Dedifferentiated amniotic fluid mesenchymal stem cell (primary cell): ENCODE measurements at regions not wholly inside any gene's neighbourhood (a gene's known extent, or its start where the extent isn't known, plus 50 kb on each side); places are given as distances from the start of the nearest gene placed in this dataset.
"Not testable (repeated sequence)": the region's sequence is repeated elsewhere in the genome, so short reads cannot be mapped to it uniquely, and the experiment has no call there.

Experiments used
- DNase-seq: peaks from one replicate; pipeline ENCODE4 v3.0.0-alpha.2; 2016; ENCODE audit errors: extremely low spot score

GRCh38 chr9:106432631-106433030 is 430.3 kb upstream of the ZNF462 start:
- no peak for DNase-seq

GRCh38 chr9:106438928-106439327 is 424.0 kb upstream of the ZNF462 start:
- DNase-seq = no peak

GRCh38 chr9:106441283-106441682 is 421.7 kb upstream of the ZNF462 start:
- DNase-seq = no peak

DNA sequence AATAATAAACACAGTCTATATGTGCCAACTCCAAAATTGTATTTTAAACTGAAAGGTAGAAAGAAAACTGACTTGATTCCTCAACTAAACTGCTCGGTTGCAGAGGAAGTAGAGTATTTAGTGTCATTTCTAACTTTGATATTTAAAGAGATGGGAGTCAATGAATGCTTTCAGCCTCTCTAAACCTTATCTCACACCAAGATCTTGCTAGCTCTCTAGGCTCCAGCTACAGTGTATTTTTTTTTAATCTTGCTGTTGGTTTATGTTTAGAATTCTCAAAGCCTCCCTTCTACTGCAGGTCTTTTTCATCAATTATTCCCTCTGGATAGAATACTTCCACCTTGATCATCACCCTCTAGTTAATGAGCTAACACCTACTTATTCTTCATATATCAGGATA is 419.4 kb upstream of the ZNF462 start:
- no peak for DNase-seq

DNA sequence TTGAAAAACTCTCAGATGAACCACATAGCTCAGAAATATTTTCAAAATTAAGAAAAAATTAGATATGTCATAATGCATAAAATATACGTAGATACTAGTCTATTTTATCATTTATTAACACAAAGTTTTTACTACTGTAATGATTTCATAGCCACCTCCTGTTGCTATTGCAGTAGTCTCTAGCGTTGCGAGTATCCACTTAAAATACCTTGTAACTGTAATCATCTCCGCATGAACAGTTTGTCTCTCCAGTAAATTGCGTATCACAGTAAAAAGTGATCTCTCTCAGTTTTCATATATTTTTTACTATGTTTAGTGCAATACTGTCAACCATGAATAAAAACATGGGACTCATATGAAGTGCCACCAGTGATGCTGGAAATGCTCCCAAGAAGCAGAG is 417.9 kb upstream of the ZNF462 start:
- DNase-seq = no peak

DNA sequence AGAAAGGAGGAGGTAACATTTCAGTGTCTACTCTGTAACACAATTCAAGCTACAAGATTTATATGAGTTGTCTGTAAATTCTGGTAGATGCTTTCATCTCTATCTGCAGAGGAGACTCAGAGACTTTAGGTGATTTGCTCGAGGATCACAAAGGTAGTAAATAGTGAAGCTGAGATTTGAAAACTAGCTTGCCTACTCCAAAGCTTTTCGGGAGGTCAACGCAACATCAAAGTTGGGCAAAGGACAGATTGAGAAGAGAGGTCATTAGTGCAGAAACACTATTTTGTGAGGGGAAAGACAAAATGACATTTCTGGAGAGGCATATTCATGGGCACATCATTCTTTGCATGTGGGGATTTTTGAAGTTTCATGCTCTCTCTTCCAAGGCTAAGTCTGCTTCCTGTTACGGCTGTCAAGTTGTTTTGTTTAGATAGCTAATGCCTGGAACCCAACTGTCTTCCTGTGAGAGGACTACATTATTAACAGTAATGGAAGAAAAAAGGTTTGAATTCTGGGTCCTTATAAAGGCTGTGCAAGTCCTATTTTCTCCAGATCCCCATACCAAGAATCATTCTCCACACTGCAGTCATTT is 413.5 kb upstream of the ZNF462 start:
- no peak for DNase-seq

GRCh38 chr9:106450549-106450948 is 412.4 kb upstream of the ZNF462 start:
- no peak for DNase-seq

- DNase-seq = no peak
These were observed 411.7 kb upstream of the ZNF462 start for GRCh38 chr9:106451223-106451622.

DNA sequence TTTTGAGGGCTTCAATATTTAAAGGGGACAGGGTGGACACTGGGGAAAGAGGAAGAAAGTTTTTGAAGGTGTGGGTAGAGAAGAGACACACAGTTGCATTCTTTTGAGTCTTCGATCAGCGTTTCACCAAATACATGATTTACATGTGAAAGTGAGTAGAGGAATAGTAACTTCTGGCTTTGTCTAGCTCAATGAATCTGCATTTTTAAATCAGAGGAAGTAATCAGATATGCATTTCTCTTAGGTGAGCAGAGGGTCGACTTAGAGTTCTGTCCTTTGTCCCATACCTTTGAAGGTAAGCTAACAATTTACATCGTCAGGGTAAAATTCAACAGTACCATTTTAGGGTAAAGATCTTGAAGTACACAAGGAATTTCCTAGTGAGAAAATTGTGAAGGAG is 406.4 kb upstream of the ZNF462 start:
- DNase-seq = no peak

GRCh38 chr9:106467113-106467864 is 395.7 kb upstream of the ZNF462 start:
- no peak for DNase-seq

DNA sequence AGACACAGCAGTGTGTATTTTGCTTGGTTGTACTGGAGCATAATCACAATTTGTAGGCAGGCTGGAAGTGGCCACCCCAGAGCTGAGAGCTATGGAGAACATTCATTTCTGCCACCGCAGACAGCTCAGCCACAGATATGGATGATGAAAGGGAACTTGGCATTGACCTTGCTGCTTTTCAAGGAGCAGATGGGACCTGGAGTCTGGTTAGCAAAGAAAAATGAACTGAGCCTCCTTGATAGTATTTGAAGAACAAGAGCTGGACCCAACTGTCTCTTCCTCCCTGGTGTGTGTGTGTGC is 395.2 kb upstream of the ZNF462 start:
- DNase-seq = no peak

GRCh38 chr9:106468431-106468830 is 394.5 kb upstream of the ZNF462 start:
- DNase-seq = no peak

GRCh38 chr9:106478312-106478711 is 384.7 kb upstream of the ZNF462 start:
- no peak for DNase-seq

GRCh38 chr9:106478727-106479126 is 384.2 kb upstream of the ZNF462 start:
- DNase-seq = no peak

DNA sequence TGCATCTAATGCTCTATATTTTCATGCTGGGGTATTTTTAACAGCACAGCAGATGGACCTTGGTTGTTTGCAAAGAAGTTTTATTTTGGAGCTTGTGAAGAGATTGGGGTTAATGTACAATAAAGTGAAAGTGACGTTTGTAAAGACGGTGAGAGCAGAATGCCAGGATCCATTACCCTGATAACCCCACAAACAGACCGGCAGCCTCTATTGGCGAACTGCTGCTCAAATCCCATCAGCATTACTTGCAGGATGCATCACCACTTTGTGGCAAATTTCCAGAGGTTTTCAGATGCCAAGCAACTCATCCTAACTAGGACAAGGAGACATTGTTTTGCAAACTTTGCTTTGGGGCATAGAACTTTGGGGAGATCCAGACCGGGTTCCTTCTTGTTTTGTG is 383.3 kb upstream of the ZNF462 start:
- DNase-seq = no peak

- no peak for DNase-seq
These were observed 381.9 kb upstream of the ZNF462 start for GRCh38 chr9:106481013-106481609.

- DNase-seq = no peak
These were observed 380.2 kb upstream of the ZNF462 start for GRCh38 chr9:106482733-106483132.

- DNase-seq = no peak
These were observed 376.3 kb upstream of the ZNF462 start for GRCh38 chr9:106486685-106487084.

- no peak for DNase-seq
These were observed 375.7 kb upstream of the ZNF462 start for GRCh38 chr9:106487266-106487665.

DNA sequence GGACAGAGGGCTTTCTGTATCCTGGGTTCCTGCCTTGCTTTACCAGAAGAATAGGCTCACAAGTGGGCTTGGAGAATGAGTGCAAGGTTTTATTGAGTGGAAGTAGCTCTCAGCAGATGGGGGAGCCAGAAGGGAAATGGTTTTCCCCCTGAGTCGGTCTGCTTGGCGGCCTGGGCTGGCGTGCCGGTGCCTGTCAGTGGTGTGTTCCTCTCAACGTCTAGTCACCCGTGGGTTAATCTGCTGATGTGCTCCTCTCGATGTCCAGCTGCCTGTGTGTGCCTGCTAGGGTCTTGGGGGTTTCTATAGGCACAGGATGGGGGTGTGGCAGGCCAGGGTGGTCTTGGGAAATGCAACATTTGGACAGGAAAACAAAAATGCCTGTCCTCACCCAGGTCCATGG is 370.8 kb upstream of the ZNF462 start:
- not testable (repeated sequence) for DNase-seq

- no peak for DNase-seq
These were observed 362.8 kb upstream of the ZNF462 start for GRCh38 chr9:106500171-106500570.

- DNase-seq = not testable (repeated sequence)
These were observed 361.8 kb upstream of the ZNF462 start for GRCh38 chr9:106501210-106501609.

GRCh38 chr9:106502930-106503329 is 360.0 kb upstream of the ZNF462 start:
- no peak for DNase-seq

DNA sequence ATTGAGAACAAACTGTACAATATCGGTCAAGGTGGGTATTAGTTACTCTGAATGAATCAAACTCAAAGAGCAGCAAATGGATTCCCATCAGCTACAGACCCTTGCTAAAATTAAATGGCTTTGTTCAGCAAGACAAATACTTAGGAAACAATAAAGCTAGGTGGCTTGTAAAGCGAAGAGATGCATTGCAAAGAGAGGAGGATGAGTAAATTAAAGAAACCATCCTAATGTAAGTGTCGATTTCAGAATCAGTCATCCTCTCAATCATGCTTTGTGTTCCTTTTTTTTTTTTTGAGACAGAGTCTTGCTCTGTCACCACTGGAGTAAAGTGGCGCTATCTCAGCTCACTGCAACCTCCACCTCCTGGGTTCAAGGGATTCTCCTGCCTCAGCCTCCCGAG is 359.2 kb upstream of the ZNF462 start:
- no peak for DNase-seq
